GM12864 (cell line): ENCODE measurements at regions not wholly inside any gene's neighbourhood (a gene's known extent, or its start where the extent isn't known, plus 50 kb on each side); places are given as distances from the start of the nearest gene placed in this dataset.

Experiments used
- DNase-seq: peaks from one replicate; pipeline ENCODE4 v3.0.0-alpha.2; 2011; ENCODE audit warnings: low read depth
- H3K4me3 ChIP-seq: 2 replicates; pipeline ENCODE4 v1.5.1; 2011; ENCODE audit warnings: mild to moderate bottlenecking, low read depth, low read length, control low read depth
- TF ChIP-seq, protein P1 (sequence below): IDR thresholded peaks from 2 replicates; pipeline ENCODE4 v1.5.1; 2011; ENCODE audit warnings: low read depth, mild to moderate bottlenecking, moderate library complexity, low read length, control low read depth, inconsistent platforms; ENCODE audit errors: missing control alignments

DNA sequence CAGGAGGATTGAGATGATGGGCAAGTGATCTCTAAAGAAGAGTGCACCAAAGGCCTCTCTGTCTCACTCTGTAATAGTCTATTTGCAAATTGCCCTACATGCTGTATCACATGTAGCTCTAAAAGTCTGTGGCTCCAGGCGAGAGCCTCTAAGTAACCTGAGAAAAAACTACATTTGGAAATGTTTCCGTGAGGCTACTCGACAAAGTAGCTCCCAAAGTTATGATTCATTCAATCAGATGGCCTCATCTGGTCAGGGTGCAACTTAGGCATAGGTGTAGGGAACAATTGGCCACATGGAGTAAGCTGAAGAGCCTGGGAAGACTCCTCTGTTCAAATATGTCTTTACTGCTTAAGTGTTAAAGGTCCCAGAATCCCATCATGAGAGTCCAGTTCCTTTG, 155.4 kb upstream of the PLEKHG7 start:
- DNase-seq = no peak
- H3K4me3 ChIP-seq = no peak overlapping the region
- TF ChIP-seq, protein P1, sequence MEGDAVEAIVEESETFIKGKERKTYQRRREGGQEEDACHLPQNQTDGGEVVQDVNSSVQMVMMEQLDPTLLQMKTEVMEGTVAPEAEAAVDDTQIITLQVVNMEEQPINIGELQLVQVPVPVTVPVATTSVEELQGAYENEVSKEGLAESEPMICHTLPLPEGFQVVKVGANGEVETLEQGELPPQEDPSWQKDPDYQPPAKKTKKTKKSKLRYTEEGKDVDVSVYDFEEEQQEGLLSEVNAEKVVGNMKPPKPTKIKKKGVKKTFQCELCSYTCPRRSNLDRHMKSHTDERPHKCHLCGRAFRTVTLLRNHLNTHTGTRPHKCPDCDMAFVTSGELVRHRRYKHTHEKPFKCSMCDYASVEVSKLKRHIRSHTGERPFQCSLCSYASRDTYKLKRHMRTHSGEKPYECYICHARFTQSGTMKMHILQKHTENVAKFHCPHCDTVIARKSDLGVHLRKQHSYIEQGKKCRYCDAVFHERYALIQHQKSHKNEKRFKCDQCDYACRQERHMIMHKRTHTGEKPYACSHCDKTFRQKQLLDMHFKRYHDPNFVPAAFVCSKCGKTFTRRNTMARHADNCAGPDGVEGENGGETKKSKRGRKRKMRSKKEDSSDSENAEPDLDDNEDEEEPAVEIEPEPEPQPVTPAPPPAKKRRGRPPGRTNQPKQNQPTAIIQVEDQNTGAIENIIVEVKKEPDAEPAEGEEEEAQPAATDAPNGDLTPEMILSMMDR = no peak

DNA sequence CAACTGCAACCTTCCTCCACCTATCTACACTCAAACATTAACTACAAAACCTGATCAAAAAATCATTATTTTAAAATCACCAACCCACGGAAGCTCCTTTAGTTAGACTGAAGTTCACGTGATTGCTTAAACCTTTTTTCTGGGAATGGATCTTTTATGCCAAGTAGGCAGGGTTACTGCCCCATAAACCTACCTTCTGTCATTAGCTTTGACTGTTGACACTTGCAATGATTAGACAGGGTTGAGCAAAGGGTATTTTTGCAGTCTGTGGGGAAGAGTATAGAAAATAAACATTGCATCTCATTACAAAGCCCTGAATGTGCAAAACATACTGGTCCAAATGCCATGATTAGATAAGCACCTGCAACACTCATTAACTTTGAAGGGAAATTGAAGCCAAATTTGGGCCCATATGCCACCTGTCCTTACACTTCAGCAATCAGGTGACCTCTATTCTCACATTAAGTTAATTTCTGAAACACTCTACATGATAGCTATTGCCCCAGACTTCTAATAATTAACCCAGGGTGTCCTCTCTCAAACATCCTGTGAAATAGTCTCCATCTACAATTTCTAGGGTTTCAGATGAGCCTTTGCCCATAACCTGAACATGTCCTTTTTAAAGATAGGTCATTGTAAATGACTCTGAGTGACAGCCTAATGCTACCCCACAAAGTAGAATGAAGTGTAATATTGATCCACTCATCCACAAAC, 156.0 kb upstream of the PLEKHG7 start:
- DNase-seq = no peak
- TF ChIP-seq, protein P1 = no peak
- no peak overlapping the region for H3K4me3 ChIP-seq

DNA sequence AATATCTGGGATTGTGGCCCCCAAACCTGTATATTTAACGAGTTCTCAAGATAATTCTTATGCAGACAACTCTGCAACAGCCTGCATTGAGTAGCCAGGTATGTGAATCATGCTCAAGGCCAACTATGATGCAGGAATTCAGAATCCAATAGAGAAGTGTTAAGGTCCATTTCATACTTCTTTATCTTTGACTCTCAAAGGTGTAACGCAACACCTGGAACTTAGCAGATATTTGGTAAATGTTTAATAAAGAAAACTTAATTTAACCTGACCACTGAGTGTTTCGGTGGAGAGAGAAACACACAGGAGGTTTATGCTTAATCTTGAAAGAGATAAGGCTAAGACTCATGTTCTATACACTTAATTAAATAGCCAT, 156.5 kb upstream of the PLEKHG7 start:
- H3K4me3 ChIP-seq = no peak overlapping the region
- no peak for DNase-seq
- TF ChIP-seq, protein P1 = no peak

DNA sequence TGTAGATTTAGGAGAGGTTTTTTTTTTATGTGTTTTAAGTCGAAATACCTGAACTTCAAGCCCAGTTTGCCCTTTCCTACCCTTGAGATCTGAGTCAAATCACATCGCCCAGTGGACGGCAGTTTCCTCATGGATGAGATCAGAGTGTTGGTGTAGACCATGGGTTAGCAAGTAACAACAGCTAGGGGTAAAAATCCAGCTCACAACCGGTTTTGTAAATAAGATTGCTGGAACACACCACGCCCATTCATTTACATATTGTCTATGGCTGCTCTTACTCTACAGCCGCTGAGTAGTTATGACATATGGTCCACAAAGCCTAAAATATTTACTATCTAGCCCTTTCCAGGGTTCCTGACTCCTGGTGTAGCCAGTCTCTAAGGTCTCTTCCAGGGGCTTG, 158.5 kb upstream of the PLEKHG7 start:
- TF ChIP-seq, protein P1 = no peak
- H3K4me3 ChIP-seq = no peak overlapping the region
- DNase-seq = no peak

DNA sequence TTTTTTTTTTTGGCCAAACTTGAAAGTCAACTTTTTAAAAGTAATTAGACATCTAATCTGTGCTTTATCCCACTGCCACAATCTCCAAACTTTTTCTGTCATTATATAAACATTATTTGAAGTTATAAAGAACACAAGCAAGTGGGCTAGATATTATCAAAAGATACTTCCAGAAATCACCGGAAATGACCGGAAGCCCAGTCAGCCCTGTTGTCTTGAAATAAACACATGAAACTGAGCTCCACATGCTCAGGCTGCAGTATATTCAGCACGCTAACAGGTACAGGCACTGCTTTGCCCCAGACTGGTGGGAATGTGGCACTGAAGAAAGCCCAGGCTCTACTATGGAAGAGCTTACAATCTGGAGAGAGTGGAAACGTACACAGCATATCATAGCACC, 158.9 kb upstream of the PLEKHG7 start:
- DNase-seq = no peak
- no peak overlapping the region for H3K4me3 ChIP-seq
- TF ChIP-seq, protein P1 = no peak

DNA sequence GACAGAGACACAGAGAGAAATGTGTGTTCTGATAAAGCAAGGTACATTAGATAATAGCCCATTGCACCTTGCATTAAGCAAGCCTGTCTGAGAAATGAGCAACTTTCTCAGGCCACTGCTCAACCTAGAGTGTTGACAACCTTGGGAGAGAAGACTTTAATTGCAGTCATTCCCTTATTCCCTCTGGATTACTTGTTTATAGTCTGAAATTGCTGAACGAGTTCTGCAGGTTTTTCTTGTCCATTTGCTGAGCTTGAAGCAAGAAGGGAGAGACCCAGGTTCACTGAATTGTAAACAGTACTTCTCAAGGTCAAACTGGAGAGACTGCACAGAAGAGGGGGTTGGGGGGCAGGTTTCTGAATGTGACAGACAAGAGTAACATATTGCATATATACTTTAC, 159.4 kb upstream of the PLEKHG7 start:
- DNase-seq = no peak
- TF ChIP-seq, protein P1 = no peak
- no peak overlapping the region for H3K4me3 ChIP-seq

DNA sequence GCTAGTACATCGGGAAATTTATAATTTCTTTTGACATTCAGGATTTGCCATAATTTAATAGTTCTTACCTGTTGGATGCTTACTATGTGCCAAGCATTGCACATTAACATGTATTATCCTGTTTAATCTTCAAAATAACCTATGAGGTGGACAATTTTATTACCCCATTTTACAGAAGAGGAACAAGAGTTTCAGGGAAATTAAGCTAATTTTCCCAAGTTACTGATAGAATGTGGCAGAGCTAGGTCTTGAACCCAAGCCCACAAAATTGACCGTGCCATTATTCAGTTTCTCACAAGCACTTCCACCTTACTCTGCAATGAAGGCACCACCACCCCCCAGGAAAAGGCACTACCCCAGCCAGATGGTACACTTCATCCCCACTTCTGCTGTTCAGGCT, 161.1 kb upstream of the PLEKHG7 start:
- no peak for DNase-seq
- TF ChIP-seq, protein P1 = no peak
- H3K4me3 ChIP-seq = no peak overlapping the region
